ENCODE measurements at regions not wholly inside any gene's neighbourhood (a gene's known extent, or its start where the extent isn't known, plus 50 kb on each side); places are given as distances from the start of the nearest gene placed in this dataset.
"Not testable (repeated sequence)": the region's sequence is repeated elsewhere in the genome, so short reads cannot be mapped to it uniquely, and the experiment has no call there.

DNA sequence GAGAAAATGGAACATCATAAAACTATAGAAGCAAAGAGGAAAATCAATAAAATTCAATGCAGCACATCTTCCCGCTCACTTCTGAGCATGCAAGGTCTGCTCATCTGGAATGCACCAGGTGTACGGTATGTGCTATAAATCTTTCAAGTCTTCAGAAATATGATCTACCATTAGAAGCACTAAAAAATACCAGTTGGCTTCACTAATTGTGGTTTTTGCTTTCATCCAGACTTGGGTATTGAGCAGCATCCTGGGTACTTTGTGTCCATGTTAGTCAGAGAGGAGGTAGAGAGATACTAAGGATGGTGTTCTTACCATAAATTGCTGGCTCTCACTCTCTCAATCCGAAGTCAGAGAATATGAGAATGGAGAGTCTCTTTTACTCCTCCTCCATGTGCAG is 477.1 kb downstream of the PPARGC1A start:
- ATAC-seq (no peak), DNase-seq (no peak)
- H3K4me1 Mint-ChIP-seq = no peaks in the 10 kb centered on the region
- peaks cover 0 to 1% (median 0%) of the 10 kb centered on the region in 5 donors for H3K27me3 Mint-ChIP-seq
- POLR2A ChIA-PET = no interaction called here
- no peak overlapping the region for H3K4me3 Mint-ChIP-seq
- H3K9me3 Mint-ChIP-seq = peaks cover 0 to 4% (median 0%) of the 10 kb centered on the region in 9 donors
- H3K27ac Mint-ChIP-seq = no peak overlapping the region
- H3K36me3 Mint-ChIP-seq = no peaks in the 10 kb centered on the region

DNA sequence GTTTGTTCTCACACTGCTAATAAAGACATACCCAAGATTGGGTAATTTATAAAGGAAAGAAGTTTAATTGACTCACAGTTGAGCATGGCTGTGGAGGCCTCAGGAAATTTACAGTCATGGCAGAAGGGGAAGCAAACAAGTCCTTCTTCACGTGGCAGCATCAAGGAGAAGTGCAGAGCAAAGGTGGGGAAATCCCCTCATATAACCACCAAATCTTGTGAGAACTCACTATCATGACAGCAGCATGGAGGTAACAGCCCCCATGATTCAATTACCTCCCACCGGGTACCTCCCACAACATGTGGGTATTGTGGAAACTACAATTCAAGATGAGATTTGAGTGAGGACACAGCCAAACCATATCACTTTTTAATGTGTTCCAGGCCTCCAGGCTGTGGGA is 480.9 kb downstream of the PPARGC1A start:
- not testable (repeated sequence) for H3K9me3 Mint-ChIP-seq

DNA sequence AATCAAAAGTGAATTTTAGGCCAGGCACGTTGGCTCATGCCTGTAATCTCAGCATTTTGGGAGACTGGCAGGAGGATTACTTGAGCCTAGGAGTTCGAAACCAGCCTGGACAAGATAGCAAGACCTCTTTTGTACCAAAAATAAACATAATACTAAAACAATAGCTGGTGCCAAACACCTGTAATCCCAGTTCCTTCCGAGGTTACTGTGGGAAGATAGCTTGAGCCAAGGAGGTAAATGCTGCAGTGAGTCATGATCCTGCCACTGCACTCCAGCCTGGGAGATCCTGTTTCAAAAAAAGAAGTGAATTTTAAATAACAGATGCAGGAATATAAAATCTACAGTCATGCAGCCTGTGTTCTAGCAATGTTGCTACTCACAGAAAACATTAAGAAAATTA is 488.3 kb downstream of the PPARGC1A start:
- POLR2A ChIA-PET = no interaction called here
- no peaks in the 10 kb centered on the region for H3K36me3 Mint-ChIP-seq
- peaks cover 2 to 32% (median 7%) of the 10 kb centered on the region in 9 donors for H3K9me3 Mint-ChIP-seq
- DNase-seq (no peak), ATAC-seq (no peak)
- H3K27ac Mint-ChIP-seq = no peak overlapping the region
- no peaks in the 10 kb centered on the region for H3K4me1 Mint-ChIP-seq
- no peak overlapping the region for H3K4me3 Mint-ChIP-seq
- H3K27me3 Mint-ChIP-seq = no peaks in the 10 kb centered on the region

More for the DNA sequence above, 480.9 kb downstream of the PPARGC1A start:
- ATAC-seq, H3K27ac Mint-ChIP-seq, POLR2A ChIA-PET, H3K36me3 Mint-ChIP-seq, H3K4me1 Mint-ChIP-seq, DNase-seq, H3K27me3 Mint-ChIP-seq, H3K4me3 Mint-ChIP-seq: not testable (repeated sequence)

DNA sequence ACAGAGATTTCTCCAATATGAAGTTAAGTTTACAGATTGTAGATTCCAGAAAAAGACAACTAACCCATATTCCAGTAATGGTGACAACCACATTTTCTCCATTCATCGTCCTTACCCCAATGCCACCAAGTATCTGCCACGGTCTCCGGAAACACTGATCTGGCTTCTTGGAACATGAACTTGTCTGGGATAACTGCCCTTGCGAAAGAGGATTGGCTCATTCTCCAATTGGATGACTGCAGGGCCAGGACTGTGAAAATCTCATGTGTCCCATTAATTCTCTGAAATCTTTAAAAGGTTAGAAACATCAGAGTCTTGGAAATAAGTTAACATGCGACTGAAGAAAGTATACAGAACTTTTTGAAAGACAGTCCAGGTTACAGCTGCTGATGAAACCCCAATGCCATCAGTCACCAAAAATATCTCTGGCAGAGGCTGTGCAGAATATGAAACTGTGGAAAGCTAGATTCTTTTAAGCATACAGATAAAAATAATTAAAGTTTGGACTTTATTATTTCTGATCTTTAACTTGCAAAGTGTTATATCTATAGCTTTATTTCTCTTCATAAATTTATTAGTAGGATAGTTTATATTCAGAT is 496.9 kb downstream of the PPARGC1A start:
- Mint-ChIP-seq H3K27me3 (peaks cover 0 to 3% (median 1%) of the 10 kb centered on the region in 5 donors), H3K27ac (no peak overlapping the region), H3K4me3 (no peak overlapping the region), H3K4me1 (no peaks in the 10 kb centered on the region), H3K36me3 (no peaks in the 10 kb centered on the region), H3K9me3 (peaks cover 5 to 39% (median 13%) of the 10 kb centered on the region in 9 donors)
- DNase-seq = no peak
- no peak for ATAC-seq
- POLR2A ChIA-PET = no interaction called here

DNA sequence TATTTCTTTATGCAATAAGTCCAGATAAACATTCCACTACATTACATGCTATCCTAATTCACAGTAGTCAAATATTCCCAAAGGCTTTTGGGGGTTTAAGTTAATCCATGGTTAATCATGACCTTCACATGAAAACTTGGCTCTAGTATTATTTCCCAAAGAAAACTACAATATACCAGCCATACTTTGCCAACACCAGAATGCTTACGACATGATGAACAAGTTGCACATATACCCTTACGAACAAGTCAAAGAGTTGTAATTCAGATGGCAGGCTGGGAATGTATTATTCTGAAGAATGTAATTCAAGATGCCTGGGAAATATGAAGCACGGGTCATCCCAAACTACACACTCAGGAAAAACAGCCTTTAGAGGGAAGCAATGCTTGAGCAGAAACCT is 499.6 kb downstream of the PPARGC1A start:
- Mint-ChIP-seq H3K4me1 (no peaks in the 10 kb centered on the region), H3K9me3 (peaks cover 0 to 20% (median 8%) of the 10 kb centered on the region in 9 donors), H3K27ac (no peak overlapping the region), H3K27me3 (peaks cover 0 to 4% (median 1%) of the 10 kb centered on the region in 5 donors), H3K36me3 (no peaks in the 10 kb centered on the region), H3K4me3 (no peak overlapping the region)
- POLR2A ChIA-PET = no interaction called here
- no peak for DNase-seq
- ATAC-seq = no peak

- H3K27ac Mint-ChIP-seq = no peak overlapping the region
- no peak for DNase-seq
- peaks cover 0 to 9% (median 2%) of the 10 kb centered on the region in 9 donors for H3K9me3 Mint-ChIP-seq
- H3K27me3 Mint-ChIP-seq = peaks cover 0 to 5% (median 1%) of the 10 kb centered on the region in 5 donors
- H3K36me3 Mint-ChIP-seq = no peaks in the 10 kb centered on the region
- POLR2A ChIA-PET = no interaction called here
- ATAC-seq = no peak
- no peaks in the 10 kb centered on the region for H3K4me1 Mint-ChIP-seq
- no peak overlapping the region for H3K4me3 Mint-ChIP-seq
Measured at GRCh38 chr4:23388699-23389395, 501.0 kb downstream of the PPARGC1A start.

DNA sequence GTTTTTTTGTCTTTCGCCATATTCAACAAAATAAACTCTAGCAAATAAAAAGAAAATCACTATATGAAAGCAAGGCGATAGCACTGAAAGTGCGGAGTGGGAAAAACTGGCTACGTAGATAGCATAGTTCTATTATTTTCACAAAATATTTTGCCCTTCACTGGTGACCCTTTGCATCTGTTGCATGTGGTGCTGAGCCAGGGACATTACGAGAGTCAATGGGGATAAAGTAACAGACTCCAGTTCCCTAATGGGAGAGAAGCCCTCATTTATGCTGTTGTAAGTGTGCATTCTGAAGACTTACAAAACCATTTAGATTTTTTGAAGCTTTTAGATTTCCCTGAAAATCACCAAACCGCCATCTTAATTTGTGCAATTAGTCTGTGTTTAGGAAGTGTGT is 501.6 kb downstream of the PPARGC1A start:
- H3K36me3 Mint-ChIP-seq = no peaks in the 10 kb centered on the region
- POLR2A ChIA-PET = no interaction called here
- peaks cover 0 to 9% (median under 1%) of the 10 kb centered on the region in 9 donors for H3K9me3 Mint-ChIP-seq

DNA sequence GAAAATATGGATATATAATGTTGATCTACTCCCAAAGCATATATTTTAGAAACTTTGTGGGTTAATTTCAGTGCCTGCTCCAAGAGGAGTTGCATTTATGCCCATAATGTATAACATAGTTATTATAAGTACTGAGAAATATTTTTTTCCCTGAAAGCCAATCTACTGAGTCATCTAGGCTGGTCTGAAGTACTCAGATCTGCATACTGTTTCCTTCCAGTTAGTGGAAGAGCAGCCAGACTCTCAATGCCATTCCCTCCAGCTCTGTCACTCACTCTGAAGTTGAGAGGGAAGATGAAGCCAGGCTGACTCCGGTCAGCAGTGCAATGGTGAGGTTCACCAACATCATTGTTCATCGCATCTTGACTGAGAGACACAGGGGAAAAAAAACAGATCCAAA is 505.1 kb downstream of the PPARGC1A start:
- peaks cover 0 to 2% (median 0%) of the 10 kb centered on the region in 5 donors for H3K27me3 Mint-ChIP-seq
- DNase-seq (no peak), ATAC-seq (no peak)
- H3K36me3 Mint-ChIP-seq = no peaks in the 10 kb centered on the region
- peaks cover 0 to 4% (median 0%) of the 10 kb centered on the region in 9 donors for H3K9me3 Mint-ChIP-seq
- H3K4me1 Mint-ChIP-seq = no peaks in the 10 kb centered on the region
- no peak overlapping the region for H3K4me3 Mint-ChIP-seq
- POLR2A ChIA-PET = no interaction called here
- no peak overlapping the region for H3K27ac Mint-ChIP-seq

More for the DNA sequence above, 501.6 kb downstream of the PPARGC1A start:
- no peaks in the 10 kb centered on the region for H3K4me1 Mint-ChIP-seq
- no peak overlapping the region for H3K27ac Mint-ChIP-seq
- ATAC-seq = no peak
- no peak for DNase-seq
- peaks cover 0 to 5% (median 1%) of the 10 kb centered on the region in 5 donors for H3K27me3 Mint-ChIP-seq
- H3K4me3 Mint-ChIP-seq = no peak overlapping the region

- Mint-ChIP-seq H3K27ac (no peak overlapping the region), H3K36me3 (no peaks in the 10 kb centered on the region), H3K9me3 (peaks cover 0 to 12% (median 3%) of the 10 kb centered on the region in 9 donors), H3K27me3 (peaks cover 0 to 1% (median 0%) of the 10 kb centered on the region in 5 donors), H3K4me1 (no peaks in the 10 kb centered on the region), H3K4me3 (no peak overlapping the region)
- no peak for DNase-seq
- ATAC-seq = no peak
- POLR2A ChIA-PET = no interaction called here
Measured at GRCh38 chr4:23382879-23383278, 507.0 kb downstream of the PPARGC1A start.

GRCh38 chr4:23374259-23374658 is 515.6 kb downstream of the PPARGC1A start:
- no peak for ATAC-seq
- POLR2A ChIA-PET = no interaction called here
- H3K36me3 Mint-ChIP-seq = no peaks in the 10 kb centered on the region
- no peaks in the 10 kb centered on the region for H3K27me3 Mint-ChIP-seq
- H3K4me3 Mint-ChIP-seq = no peak overlapping the region
- DNase-seq = no peak
- H3K27ac Mint-ChIP-seq = no peak overlapping the region
- H3K9me3 Mint-ChIP-seq = peaks cover 0 to 7% (median 3%) of the 10 kb centered on the region in 9 donors
- H3K4me1 Mint-ChIP-seq = no peaks in the 10 kb centered on the region

- H3K27ac Mint-ChIP-seq = no peak overlapping the region
- no peak for ATAC-seq
- H3K9me3 Mint-ChIP-seq = peaks cover 0 to 4% (median 0%) of the 10 kb centered on the region in 9 donors
- H3K27me3 Mint-ChIP-seq = no peaks in the 10 kb centered on the region
- POLR2A ChIA-PET = no interaction called here
- H3K4me3 Mint-ChIP-seq = no peak overlapping the region
- no peaks in the 10 kb centered on the region for H3K36me3 Mint-ChIP-seq
- no peak for DNase-seq
- no peaks in the 10 kb centered on the region for H3K4me1 Mint-ChIP-seq
Measured at GRCh38 chr4:23373261-23373660, 516.6 kb downstream of the PPARGC1A start.

DNA sequence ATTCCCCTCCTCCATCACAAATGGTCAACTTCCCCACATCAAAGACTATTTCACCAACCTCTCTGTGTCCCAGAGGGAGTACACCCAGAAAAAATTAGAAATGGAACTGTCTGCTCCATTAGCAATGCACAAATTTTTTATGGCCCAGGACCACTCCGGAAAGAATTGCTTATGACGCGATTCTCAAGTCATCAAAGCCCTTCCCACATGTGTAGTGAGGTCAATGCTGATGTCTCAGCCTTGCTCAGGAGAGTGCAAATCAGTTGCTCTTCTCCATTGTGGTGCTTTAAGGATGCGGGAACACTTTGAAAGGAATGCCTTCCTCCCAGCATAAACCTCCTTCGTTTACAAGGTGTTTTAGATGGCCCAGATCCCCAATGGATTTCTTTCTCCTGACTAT is 518.3 kb downstream of the PPARGC1A start:
- POLR2A ChIA-PET = no interaction called here
- no peaks in the 10 kb centered on the region for H3K4me1 Mint-ChIP-seq
- no peak overlapping the region for H3K4me3 Mint-ChIP-seq
- H3K27ac Mint-ChIP-seq = no peak overlapping the region
- H3K36me3 Mint-ChIP-seq = no peaks in the 10 kb centered on the region
- H3K9me3 Mint-ChIP-seq = no peaks in the 10 kb centered on the region
- ATAC-seq (no peak), DNase-seq (no peak)
- H3K27me3 Mint-ChIP-seq = no peaks in the 10 kb centered on the region

- Mint-ChIP-seq H3K36me3 (no peaks in the 10 kb centered on the region), H3K27me3 (no peaks in the 10 kb centered on the region), H3K4me1 (no peaks in the 10 kb centered on the region), H3K9me3 (no peaks in the 10 kb centered on the region), H3K27ac (no peak overlapping the region), H3K4me3 (no peak overlapping the region)
- DNase-seq (no peak), ATAC-seq (no peak)
- POLR2A ChIA-PET = no interaction called here
Measured at GRCh38 chr4:23369331-23369730, 520.5 kb downstream of the PPARGC1A start.

Measured in naive thymus-derived CD8-positive, alpha-beta T cell (primary cell).